ENCODE measurements at regions not wholly inside any gene's neighbourhood (a gene's known extent, or its start where the extent isn't known, plus 50 kb on each side); places are given as distances from the start of the nearest gene placed in this dataset.

GRCh38 chr7:41187322-41187721 is 515.6 kb downstream of the INHBA start:
- Histone ChIP-seq H3K23ac (ENCODE audit: insufficient read length) (no peak overlapping the region), H2AK5ac (ENCODE audit: low read depth, low read length) (no peak overlapping the region), H3K36me3 (ENCODE audit: control insufficient read depth in 2 of 4, insufficient read depth in 4 of 4, low read length in 3 of 4) (no peaks in the 10 kb centered on the region), H2AFZ (ENCODE audit: low read length) (no peak overlapping the region), H3K4ac (replicated peaks; ENCODE audit: insufficient read length, low read depth, low read length) (no peak overlapping the region), H2BK5ac (ENCODE audit: low read depth, low read length) (no peak overlapping the region), H4K20me1 (replicated peaks in 1 of 2; ENCODE audit: control insufficient read depth in 1 of 2, insufficient read depth in 2 of 2, low read length in 2 of 2) (no peaks in the 10 kb centered on the region), H3K18ac (ENCODE audit: extremely low read depth, low read length) (no peak overlapping the region), H3K79me2 (ENCODE audit: control insufficient read depth in 1 of 2, insufficient read depth in 2 of 2, low read length in 2 of 2) (no peaks in the 10 kb centered on the region), H2BK15ac (ENCODE audit: low read length) (no peak overlapping the region), H3K4me2 (ENCODE audit: insufficient read depth in 1 of 2, low read depth in 2 of 2, low read length in 2 of 2) (no peak overlapping the region), H3K27me3 (replicated peaks in 1 of 4; ENCODE audit: control insufficient read depth in 3 of 4, extremely low read depth in 1 of 4, insufficient read depth in 3 of 4, low read length in 3 of 4) (no peaks in the 10 kb centered on the region), H3K4me1 (replicated peaks in 1 of 4; ENCODE audit: control insufficient read depth in 3 of 4, insufficient read depth in 4 of 4, low read length in 3 of 4) (no peaks in the 10 kb centered on the region), H2BK12ac (ENCODE audit: low read depth, low read length) (no peak overlapping the region), H3K79me1 (ENCODE audit: low read depth, low read length) (no peaks in the 10 kb centered on the region), H3K4me3 (ENCODE audit: extremely low read depth in 1 of 4, insufficient read depth in 2 of 4, low read depth in 3 of 4, low read length in 4 of 4) (no peak overlapping the region), H4K5ac (ENCODE audit: insufficient read length, low read depth, low read length) (no peak overlapping the region), H3K56ac (replicated peaks; ENCODE audit: insufficient read length, low read depth, low read length) (no peak overlapping the region), H3K14ac (ENCODE audit: insufficient read length) (no peak overlapping the region), H2BK120ac (replicated peaks; ENCODE audit: low read depth, low read length) (no peak overlapping the region), H3K23me2 (ENCODE audit: low read depth, low read length) (no peaks in the 10 kb centered on the region; the same call in 1 of the 2 replicates), H2BK20ac (ENCODE audit: low read length) (no peak overlapping the region), H4K8ac (ENCODE audit: extremely low read depth, insufficient read depth, low read length) (no peak overlapping the region), H4K91ac (replicated peaks; ENCODE audit: insufficient read length, low read length) (no peak overlapping the region), H3K9ac (replicated peaks in 1 of 4; ENCODE audit: extremely low read depth in 1 of 4, low read depth in 3 of 4, low read length in 3 of 4) (no peak overlapping the region), H3K27ac (ENCODE audit: low read depth, low read length) (no peak overlapping the region), H3K9me3 (ENCODE audit: insufficient read depth in 2 of 2, low read depth in 1 of 2, low read length in 1 of 2) (no peaks in the 10 kb centered on the region)
- 96% methylated on average over 4 of the region's 4 CpGs; no CpG with 5 or more reads in 1 of the 2 experiments for WGBS, 2 experiments (ENCODE audit: extremely low coverage in 1 of 2, insufficient coverage in 1 of 2, insufficient read length in 1 of 2, insufficient replicate concordance in 2 of 2, low coverage in 1 of 2, low lambda C conversion rate in 2 of 2, missing lambda C conversion rate in 1 of 2)
- no peak for TF ChIP-seq ZNF274 (IDR thresholded peaks at IDR 0.05; ENCODE audit: borderline replicate concordance, extremely low read depth, low read length)
- no peak for TF ChIP-seq NRF1 (IDR thresholded peaks at IDR 0.05; ENCODE audit: low read depth, low read length)
- no peak for TF ChIP-seq JUND (IDR thresholded peaks at IDR 0.05; ENCODE audit: low read length)
- no peak for TF ChIP-seq TBP (IDR thresholded peaks at IDR 0.05; ENCODE audit: low read depth, low read length)
- TF ChIP-seq POLR2AphosphoS5 (IDR thresholded peaks at IDR 0.05; ENCODE audit: low read depth, low read length): no peak
- no peak for TF ChIP-seq BACH1 (IDR thresholded peaks at IDR 0.05; ENCODE audit: low read length)
- no peak for TF ChIP-seq CBX5 (IDR thresholded peaks at IDR 0.05; ENCODE audit: low read depth, low read length)
- TF ChIP-seq POLR2A (IDR thresholded peaks at IDR 0.05; ENCODE audit: control extremely low read depth in 1 of 2, low read depth in 2 of 2, low read length in 2 of 2): no peak
- TF ChIP-seq TCF12 (IDR thresholded peaks at IDR 0.05; ENCODE audit: low read depth, low read length): no peak
- TF ChIP-seq SIN3A (conservative IDR thresholded peaks at IDR 0.05 in 1 of 2, IDR thresholded peaks at IDR 0.05 in 1 of 2; ENCODE audit: low read depth in 1 of 2, low read length in 2 of 2): no peak
- TF ChIP-seq TAF7 (optimal IDR thresholded peaks at IDR 0.05; ENCODE audit: borderline replicate concordance, low read depth, low read length): no peak
- no peak for TF ChIP-seq HDAC2 (IDR thresholded peaks at IDR 0.05; ENCODE audit: borderline replicate concordance in 1 of 2, low read depth in 2 of 2, low read length in 2 of 2)
- TF ChIP-seq TEAD4 (IDR thresholded peaks at IDR 0.05; ENCODE audit: low read depth, low read length): no peak
- no peak for TF ChIP-seq FOSL1 (IDR thresholded peaks at IDR 0.05; ENCODE audit: insufficient read depth, low read depth, low read length)
- TF ChIP-seq RXRA (IDR thresholded peaks at IDR 0.05; ENCODE audit: insufficient read depth, low read depth, low read length): no peak
- TF ChIP-seq EZH2 (IDR thresholded peaks at IDR 0.05; ENCODE audit: low read depth, low read length, severe bottlenecking): no peak
- CTCF ChIA-PET (ENCODE audit: partially characterized antibody): no interaction called here
- POLR2A ChIA-PET (ENCODE audit: partially characterized antibody): no interaction called here
- DNase-seq (ENCODE audit: low read depth in 1 of 2, low spot score in 2 of 2): no peak
- FAIRE-seq: no peak
